Thyroid gland (tissue), 4 donors: ENCODE measurements at regions not wholly inside any gene's neighbourhood (a gene's known extent, or its start where the extent isn't known, plus 50 kb on each side); places are given as distances from the start of the nearest gene placed in this dataset.

ENCODE experiments used
- DNase-seq, 2 donors: peaks; one replicate each; pipeline ENCODE4 v3.0.0-alpha.2; 2019
- H3K27ac ChIP-seq, 3 donors: fragments of 200-600 bp; sonication (generic); 1 replicate in 2 of 3; 2 replicates in 1 of 3; pipeline ENCODE4 v1.5.1; 2016 to 2019; ENCODE audit warnings: mild to moderate bottlenecking in 1 of 3, moderate library complexity in 1 of 3
- H3K27me3 ChIP-seq: fragments of 200-600 bp; sonication (generic); one replicate; pipeline ENCODE4 v1.5.1; 2019
- H3K36me3 ChIP-seq, 2 donors: fragments of 200-600 bp; sonication (generic); one replicate each; pipeline ENCODE4 v1.5.1; 2016 to 2019
- H3K4me1 ChIP-seq, 2 donors: fragments of 200-600 bp; sonication (generic); one replicate each; pipeline ENCODE4 v1.5.1; 2017 to 2019
- H3K4me3 ChIP-seq, 3 donors: fragments of 200-600 bp; sonication (generic); replicated peaks in 1 of 3; 1 replicate in 2 of 3; 2 replicates in 1 of 3; pipeline ENCODE4 v1.5.1; 2016; ENCODE audit warnings: mild to moderate bottlenecking in 1 of 3
- H3K9me3 ChIP-seq: fragments of 200-600 bp; sonication (generic); one replicate; pipeline ENCODE4 v1.5.1; 2017
- POLR2A ChIP-seq, 2 donors: fragments of 450-650 bp; IDR thresholded peaks; one replicate each; pipeline ENCODE4 v1.6.1; 2017; ENCODE audit warnings: antibody characterized with exemption in 2 of 2, mild to moderate bottlenecking in 2 of 2, moderate library complexity in 1 of 2
- WGBS, 2 donors: methylation state at CpG; one replicate each; pipeline ENCODE4 v1.1.5; 2017; 5-methylcytosine and 5-hydroxymethylcytosine counted together
- intact Hi-C: fragments of 100-400 bp; cut with DNase I; formaldehyde crosslinking; loops from one replicate; pipeline ENCODE4 v1.15.1; 2023
- TF ChIP-seq, protein P1 (sequence below), 6 experiments: fragments of 200-600 bp in 3 of 6; fragments of 450-650 bp in 3 of 6; sonication (generic) in 3 of 6; IDR thresholded peaks; one replicate each; pipeline ENCODE4 v1.5.1; 2016 to 2019; ENCODE audit warnings: antibody characterized with exemption in 6 of 6, mild to moderate bottlenecking in 2 of 6, inconsistent platforms in 1 of 6, moderate library complexity in 1 of 6

GRCh38 chr18:75607701-75608100 lies 180.2 kb upstream of the SMIM21 start:
- no peak for TF ChIP-seq POLR2A (IDR thresholded peaks at IDR 0.05)
- TF ChIP-seq, protein P1, sequence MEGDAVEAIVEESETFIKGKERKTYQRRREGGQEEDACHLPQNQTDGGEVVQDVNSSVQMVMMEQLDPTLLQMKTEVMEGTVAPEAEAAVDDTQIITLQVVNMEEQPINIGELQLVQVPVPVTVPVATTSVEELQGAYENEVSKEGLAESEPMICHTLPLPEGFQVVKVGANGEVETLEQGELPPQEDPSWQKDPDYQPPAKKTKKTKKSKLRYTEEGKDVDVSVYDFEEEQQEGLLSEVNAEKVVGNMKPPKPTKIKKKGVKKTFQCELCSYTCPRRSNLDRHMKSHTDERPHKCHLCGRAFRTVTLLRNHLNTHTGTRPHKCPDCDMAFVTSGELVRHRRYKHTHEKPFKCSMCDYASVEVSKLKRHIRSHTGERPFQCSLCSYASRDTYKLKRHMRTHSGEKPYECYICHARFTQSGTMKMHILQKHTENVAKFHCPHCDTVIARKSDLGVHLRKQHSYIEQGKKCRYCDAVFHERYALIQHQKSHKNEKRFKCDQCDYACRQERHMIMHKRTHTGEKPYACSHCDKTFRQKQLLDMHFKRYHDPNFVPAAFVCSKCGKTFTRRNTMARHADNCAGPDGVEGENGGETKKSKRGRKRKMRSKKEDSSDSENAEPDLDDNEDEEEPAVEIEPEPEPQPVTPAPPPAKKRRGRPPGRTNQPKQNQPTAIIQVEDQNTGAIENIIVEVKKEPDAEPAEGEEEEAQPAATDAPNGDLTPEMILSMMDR (IDR thresholded peaks at IDR 0.05) = no peak
- H3K36me3 ChIP-seq = no peaks in the 10 kb centered on the region
- intact Hi-C loops = no loop called here
- no peak overlapping the region for H3K4me3 ChIP-seq
- H3K4me1 ChIP-seq = no peaks in the 10 kb centered on the region
- H3K27me3 ChIP-seq = no peaks in the 10 kb centered on the region
- no peak for DNase-seq
- H3K27ac ChIP-seq = no peak overlapping the region
- WGBS, 2 donors = 58 to 66% methylated on average over 2 of the region's 2 CpGs
- no peaks in the 10 kb centered on the region for H3K9me3 ChIP-seq

DNA sequence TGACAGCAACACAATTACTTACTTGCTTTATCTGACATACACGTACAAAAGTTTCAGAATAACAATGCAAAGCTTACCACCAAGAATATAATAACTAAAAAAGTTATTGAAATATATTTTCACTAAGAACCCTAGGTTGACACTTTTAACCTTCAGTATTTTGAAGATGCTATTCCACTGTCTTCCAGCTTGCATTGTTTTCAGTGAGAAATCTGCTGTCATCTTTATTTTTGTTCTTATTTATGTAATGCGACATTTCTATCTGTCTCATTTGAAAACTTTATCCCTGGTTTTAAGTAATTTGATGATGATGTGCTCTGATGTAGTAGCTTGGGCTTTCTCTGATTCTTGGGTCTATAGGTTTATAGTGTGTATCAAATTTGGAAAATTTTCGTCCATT lies 165.0 kb upstream of the SMIM21 start:
- Histone ChIP-seq H3K27ac (no peak overlapping the region), H3K27me3 (no peaks in the 10 kb centered on the region), H3K9me3 (no peaks in the 10 kb centered on the region), H3K36me3 (no peaks in the 10 kb centered on the region), H3K4me3 (no peak overlapping the region), H3K4me1 (no peaks in the 10 kb centered on the region)
- no peak for TF ChIP-seq POLR2A (IDR thresholded peaks at IDR 0.05)
- TF ChIP-seq, protein P1 (IDR thresholded peaks at IDR 0.05) = no peak
- intact Hi-C loops = no loop called here
- no peak for DNase-seq
- 91 to 95% methylated on average over 3 of the region's 3 CpGs for WGBS, 2 donors

DNA sequence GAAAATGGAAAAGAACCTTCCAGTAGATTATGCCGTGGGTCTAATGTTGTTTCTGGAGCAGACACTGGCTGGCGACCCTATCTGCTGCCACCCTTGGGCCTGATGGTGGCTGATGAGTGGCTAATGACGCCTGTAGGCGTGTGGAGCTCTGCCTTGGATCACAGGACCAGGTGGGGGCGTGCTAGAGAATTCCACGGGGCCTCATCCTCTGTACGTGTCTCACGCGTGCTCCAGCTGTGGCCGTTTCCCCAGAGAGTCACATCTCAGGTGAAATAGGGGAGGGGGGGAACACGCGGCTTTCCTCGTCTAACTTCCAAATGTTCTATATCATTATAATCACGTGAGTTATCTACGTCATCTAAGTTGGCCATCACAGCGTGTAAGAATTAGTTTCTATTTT lies 160.9 kb upstream of the SMIM21 start:
- H3K27me3 ChIP-seq = no peaks in the 10 kb centered on the region
- no peak overlapping the region for H3K27ac ChIP-seq
- 91 to 96% methylated on average over 16 of the region's 16 CpGs for WGBS, 2 donors
- no peaks in the 10 kb centered on the region for H3K9me3 ChIP-seq
- no peaks in the 10 kb centered on the region for H3K4me1 ChIP-seq
- TF ChIP-seq, protein P1 (IDR thresholded peaks at IDR 0.05) = no peak
- TF ChIP-seq POLR2A (IDR thresholded peaks at IDR 0.05) = no peak
- no peak overlapping the region for H3K4me3 ChIP-seq
- no peak for DNase-seq
- intact Hi-C loops = no loop called here
- no peaks in the 10 kb centered on the region for H3K36me3 ChIP-seq

- H3K36me3 ChIP-seq = no peaks in the 10 kb centered on the region
- no peak for TF ChIP-seq POLR2A (IDR thresholded peaks at IDR 0.05)
- TF ChIP-seq, protein P1 (IDR thresholded peaks at IDR 0.05) = no peak
- H3K4me1 ChIP-seq = no peaks in the 10 kb centered on the region
- H3K27ac ChIP-seq = no peak overlapping the region
- H3K4me3 ChIP-seq = no peak overlapping the region
- H3K9me3 ChIP-seq = no peaks in the 10 kb centered on the region
- no peaks in the 10 kb centered on the region for H3K27me3 ChIP-seq
- DNase-seq = no peak
- WGBS, 2 donors = 81% methylated on average over 6 of the region's 6 CpGs
- intact Hi-C loops = no loop called here
Measured at GRCh38 chr18:75587131-75587530, 159.6 kb upstream of the SMIM21 start.

DNA sequence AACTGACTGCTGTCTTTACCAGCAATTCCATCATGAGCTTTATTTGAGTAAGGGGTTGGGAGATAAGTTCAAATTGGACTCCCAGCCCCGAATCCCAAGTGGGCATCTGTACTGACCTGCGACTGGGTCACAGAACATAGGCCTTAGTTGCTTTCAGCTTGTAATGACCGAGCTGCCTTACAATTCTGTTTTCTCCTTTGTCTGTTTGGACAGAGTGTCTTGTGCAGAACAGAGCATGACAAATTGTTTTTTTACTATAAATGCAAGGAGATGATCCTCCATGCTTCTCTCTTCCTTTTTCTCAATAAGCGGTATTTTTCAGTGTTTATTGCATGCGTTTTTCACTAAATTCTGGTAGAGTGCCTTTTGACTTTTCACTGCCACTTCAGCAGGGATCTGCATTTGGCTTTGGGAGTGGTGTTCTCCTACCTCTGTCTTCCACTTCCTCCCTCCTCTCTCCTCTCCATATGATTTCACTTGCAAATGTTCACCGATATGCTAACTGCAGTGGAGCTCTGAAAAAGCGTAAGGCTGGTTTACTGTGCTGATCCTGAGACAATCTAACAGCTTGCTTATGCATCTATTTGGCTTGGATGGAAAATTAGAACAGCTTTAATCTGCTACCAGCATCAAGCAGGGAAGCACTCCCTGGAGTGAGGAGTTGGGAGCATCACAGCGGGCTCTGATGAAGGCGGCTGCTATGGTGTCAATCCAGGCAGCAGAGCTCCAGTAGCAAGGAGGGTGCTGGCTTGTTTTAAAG lies 158.8 kb upstream of the SMIM21 start:
- H3K27ac ChIP-seq = no peak overlapping the region
- H3K4me3 ChIP-seq = no peak overlapping the region
- intact Hi-C loops = no loop called here
- WGBS, 2 donors = 87 to 90% methylated on average over 9 of the region's 9 CpGs
- H3K27me3 ChIP-seq = no peaks in the 10 kb centered on the region
- no peaks in the 10 kb centered on the region for H3K4me1 ChIP-seq
- H3K36me3 ChIP-seq = no peaks in the 10 kb centered on the region
- no peak for DNase-seq
- TF ChIP-seq POLR2A (IDR thresholded peaks at IDR 0.05) = no peak
- TF ChIP-seq, protein P1 (IDR thresholded peaks at IDR 0.05) = no peak
- no peaks in the 10 kb centered on the region for H3K9me3 ChIP-seq
